CD4-positive, alpha-beta T cell treated with Interleukin-12 subunit alpha and Interleukin-12 subunit beta, for 1 hour (primary cell): ENCODE measurements at regions not wholly inside any gene's neighbourhood (a gene's known extent, or its start where the extent isn't known, plus 50 kb on each side); places are given as distances from the start of the nearest gene placed in this dataset.

Experiments used
- DNase-seq: peaks from one replicate; pipeline ENCODE4 v3.0.0-alpha.2; 2020

- no peak for DNase-seq
These were observed 248.4 kb downstream of the MYLK4 start for GRCh38 chr6:2502096-2502997.

- DNase-seq: no peak
These were observed 252.6 kb downstream of the MYLK4 start for GRCh38 chr6:2497922-2498623.

GRCh38 chr6:2496291-2496690 lies 250.9 kb upstream of the GMDS start:
- no peak for DNase-seq

GRCh38 chr6:2492686-2493523 lies 247.5 kb upstream of the GMDS start:
- DNase-seq: no peak

GRCh38 chr6:2491137-2491536 lies 245.7 kb upstream of the GMDS start:
- DNase-seq: no peak

GRCh38 chr6:2488578-2488977 lies 243.2 kb upstream of the GMDS start:
- DNase-seq: no peak

- no peak for DNase-seq
These were observed 239.7 kb upstream of the GMDS start for GRCh38 chr6:2485116-2485515.

GRCh38 chr6:2482773-2483172 lies 237.4 kb upstream of the GMDS start:
- no peak for DNase-seq

- no peak for DNase-seq
These were observed 235.9 kb upstream of the GMDS start for GRCh38 chr6:2481307-2481706.

- no peak for DNase-seq
These were observed 235.0 kb upstream of the GMDS start for GRCh38 chr6:2480267-2480966.

GRCh38 chr6:2478200-2478599 lies 232.8 kb upstream of the GMDS start:
- DNase-seq: no peak

GRCh38 chr6:2477666-2478065 lies 232.3 kb upstream of the GMDS start:
- no peak for DNase-seq

- DNase-seq: no peak
These were observed 231.8 kb upstream of the GMDS start for GRCh38 chr6:2477250-2477649.

- no peak for DNase-seq
These were observed 231.0 kb upstream of the GMDS start for GRCh38 chr6:2476376-2476775.

- no peak for DNase-seq
These were observed 226.1 kb upstream of the GMDS start for GRCh38 chr6:2471472-2471871.

- DNase-seq: no peak
These were observed 224.0 kb upstream of the GMDS start for GRCh38 chr6:2469428-2469827.

- DNase-seq: no peak
These were observed 223.2 kb upstream of the GMDS start for GRCh38 chr6:2468601-2468955.

GRCh38 chr6:2467929-2468600 lies 222.7 kb upstream of the GMDS start:
- DNase-seq: no peak

GRCh38 chr6:2465336-2465735 lies 219.9 kb upstream of the GMDS start:
- DNase-seq: no peak

- DNase-seq: no peak
These were observed 219.2 kb upstream of the GMDS start for GRCh38 chr6:2464641-2465040.

GRCh38 chr6:2462831-2463230 lies 217.4 kb upstream of the GMDS start:
- no peak for DNase-seq

- no peak for DNase-seq
These were observed 214.9 kb upstream of the GMDS start for GRCh38 chr6:2460216-2460745.
